Brain pericyte (primary cell): ENCODE measurements at regions not wholly inside any gene's neighbourhood (a gene's known extent, or its start where the extent isn't known, plus 50 kb on each side); places are given as distances from the start of the nearest gene placed in this dataset.

Experiments used
- DNase-seq: peaks from one replicate; pipeline ENCODE4 v3.0.0-alpha.2; 2012; ENCODE audit warnings: low read depth, low spot score

GRCh38 chr12:24723759-24724158 is 225.1 kb downstream of the BCAT1 start:
- DNase-seq, result no peak

- no peak for DNase-seq
Measured at GRCh38 chr12:24721191-24721590, 227.7 kb downstream of the BCAT1 start.

GRCh38 chr12:24719293-24719721 is 229.6 kb downstream of the BCAT1 start:
- no peak for DNase-seq

GRCh38 chr12:24718617-24719016 is 230.3 kb downstream of the BCAT1 start:
- DNase-seq, result no peak

- no peak for DNase-seq
Measured at GRCh38 chr12:24714237-24714636, 234.7 kb downstream of the BCAT1 start.

- DNase-seq, result no peak
Measured at GRCh38 chr12:24711056-24712008, 237.6 kb downstream of the BCAT1 start.

GRCh38 chr12:24709216-24709615 is 239.7 kb downstream of the BCAT1 start:
- no peak for DNase-seq

- DNase-seq, result no peak
Measured at GRCh38 chr12:24708718-24709117, 240.2 kb downstream of the BCAT1 start.

- DNase-seq, result no peak
Measured at GRCh38 chr12:24708043-24708442, 240.9 kb downstream of the BCAT1 start.

- no peak for DNase-seq
Measured at GRCh38 chr12:24707334-24707733, 241.6 kb downstream of the BCAT1 start.

GRCh38 chr12:24705741-24706358 is 243.1 kb downstream of the BCAT1 start:
- DNase-seq, result no peak

GRCh38 chr12:24705216-24705615 is 243.7 kb downstream of the BCAT1 start:
- DNase-seq, result no peak

- no peak for DNase-seq
Measured at GRCh38 chr12:24701343-24701742, 247.6 kb downstream of the BCAT1 start.

GRCh38 chr12:24698972-24699371 is 249.9 kb downstream of the BCAT1 start:
- no peak for DNase-seq

- no peak for DNase-seq
Measured at GRCh38 chr12:24697769-24698168, 251.1 kb downstream of the BCAT1 start.

GRCh38 chr12:24697295-24697694 is 251.6 kb downstream of the BCAT1 start:
- no peak for DNase-seq

- DNase-seq, result no peak
Measured at GRCh38 chr12:24696800-24697199, 252.1 kb downstream of the BCAT1 start.

- no peak for DNase-seq
Measured at GRCh38 chr12:24695657-24696329, 253.1 kb downstream of the BCAT1 start.

GRCh38 chr12:24695103-24695502 is 253.8 kb downstream of the BCAT1 start:
- no peak for DNase-seq

- no peak for DNase-seq
Measured at GRCh38 chr12:24688601-24689000, 260.3 kb downstream of the BCAT1 start.

GRCh38 chr12:24681570-24681969 is 267.3 kb downstream of the BCAT1 start:
- no peak for DNase-seq

GRCh38 chr12:24679126-24679525 is 269.8 kb downstream of the BCAT1 start:
- DNase-seq, result no peak
